Heart right ventricle (tissue), 16 donors: ENCODE measurements at regions not wholly inside any gene's neighbourhood (a gene's known extent, or its start where the extent isn't known, plus 50 kb on each side); places are given as distances from the start of the nearest gene placed in this dataset.
A peak's percentile ranks its signal among the peaks of the same experiment; 100 is the strongest.

Experiments used
- ATAC-seq, 8 donors: fragments of 200-7000 bp; cut with Tn5 transposase; one replicate each; pipeline ENCODE4 v1.9.1; 2020; ENCODE audit warnings: mild to moderate bottlenecking in 8 of 8, moderate library complexity in 8 of 8, moderate number of reproducible peaks in 1 of 8
- DNase-seq, 2 donors: peaks; one replicate each; pipeline ENCODE4 v3.0.0-alpha.2; 2020
- H3K27ac ChIP-seq, 10 donors: fragments of 200-600 bp; sonication (generic) in 2 of 10; one replicate each; pipeline versions ENCODE4 v1.5.0 to v1.8.0; 2020 to 2022; ENCODE audit warnings: mild to moderate bottlenecking in 3 of 10
- H3K27me3 ChIP-seq, 7 donors: fragments of 200-600 bp; one replicate each; pipeline ENCODE4 v1.8.0; 2021 to 2022; ENCODE audit warnings: mild to moderate bottlenecking in 2 of 7
- H3K36me3 ChIP-seq, 9 donors: fragments of 200-600 bp; sonication (generic) in 1 of 9; one replicate each; pipeline versions ENCODE4 v1.5.0 to v1.8.0; 2020 to 2022; ENCODE audit warnings: mild to moderate bottlenecking in 2 of 9
- H3K4me1 ChIP-seq, 9 donors: fragments of 200-600 bp; sonication (generic) in 1 of 9; one replicate each; pipeline versions ENCODE4 v1.5.0 to v1.8.0; 2020 to 2022; ENCODE audit warnings: mild to moderate bottlenecking in 4 of 9
- H3K4me3 ChIP-seq, 10 donors: fragments of 200-600 bp; sonication (generic) in 2 of 10; one replicate each; pipeline versions ENCODE4 v1.5.0 to v1.8.0; 2020 to 2022; ENCODE audit warnings: mild to moderate bottlenecking in 7 of 10, moderate library complexity in 2 of 10
- H3K9me3 ChIP-seq, 11 donors: fragments of 200-600 bp in 10 of 11; sonication (generic) in 2 of 11; one replicate each; pipeline versions ENCODE4 v1.5.0 to v1.8.0; 2013 to 2022; ENCODE audit warnings: mild to moderate bottlenecking in 2 of 11, control low read depth in 1 of 11, moderate library complexity in 1 of 11
- CTCF ChIP-seq, 9 donors: fragments of 200-600 bp; sonication (generic) in 2 of 9; IDR thresholded peaks; one replicate each; pipeline versions ENCODE4 v1.5.0 to v1.8.0; 2021 to 2022; ENCODE audit warnings: antibody characterized with exemption in 9 of 9, mild to moderate bottlenecking in 5 of 9, moderate library complexity in 1 of 9
- WGBS, 2 donors: extraction: QIAGEN DNeasy Blood & Tissue Kit; methylation state at CpG; one replicate each; pipeline ENCODE4 v1.1.7; 2013; ENCODE audit warnings: inconsistent platforms in 1 of 2; 5-methylcytosine and 5-hydroxymethylcytosine counted together
- intact Hi-C, 10 donors: fragments of 100-400 bp; cut with DNase I; formaldehyde crosslinking; loops; one replicate each; pipeline versions ENCODE4 v1.11.1 to v1.14.2; 2022
- donor health status: Arrhythmogenic right ventricular cardiomyopathy.
- donor health status: ischemic (EF 13 %, LVEDD 7.1; RV severe dilation, severe dysfunction).
- donor health status: healthy with polysubstance abuse.
- donor health status: DM: no; HTN: yes; CAD: no.
- donor health status: DM: no; HTN: no; CAD: no.
- donor health status: ischemic (EF 25% LVEDD 6.9; RV normal size, moderate dysfunction).
- donor health status: ischemic (EF 25% LVEDD 5.7; RV mildly dilated, moderate dysfunction).
- donor health status: healthy.
- donor health status: DM: yes; HTN: yes; CAD: no.
- donor health status: Ischemic cardiomyopathy.
- donor health status: ischemic (EF 35%, LVEDD 5.7; RV mildly dilated, moderate dysfunction).
- donor health status: nonischemic (EF 11% LVEDD 7.7; RV severe dilation, severe dysfunction).
- donor health status: DM: yes; HTN: yes; CAD: no.
- donor health status: PGD.
- donor health status: ischemic (EF 29% LVEDD 5.4; RV normal size, mild dysfunction).
- donor health status: nonischemic (EF 23%, LVEDD 6.1; RV moderate dilation, normal function).

- peaks cover 0 to 3% (median 0%) of the 10 kb centered on the region in 7 donors for H3K27me3 ChIP-seq
- ATAC-seq (no peak), DNase-seq (no peak)
- H3K9me3 ChIP-seq: no peaks in the 10 kb centered on the region
- H3K4me3 ChIP-seq: no peak overlapping the region
- peaks cover 0 to 19% (median 0%) of the 10 kb centered on the region in 9 donors for H3K36me3 ChIP-seq
- 92 to 95% methylated on average over 26 of the region's 26 CpGs for WGBS, 2 donors
- H3K4me1 ChIP-seq: no peaks in the 10 kb centered on the region
- intact Hi-C loops: no loop called here
- H3K27ac ChIP-seq: no peak overlapping the region
- TF ChIP-seq CTCF (IDR thresholded peaks at IDR 0.05): no peak
Observed at GRCh38 chr2:120989512-120990441, 254.1 kb downstream of the GLI2 start.

- peaks cover 0 to 3% (median 0%) of the 10 kb centered on the region in 7 donors for H3K27me3 ChIP-seq
- H3K4me3 ChIP-seq: no peak overlapping the region
- WGBS, 2 donors: 93 to 95% methylated on average over 15 of the region's 15 CpGs
- no peak for TF ChIP-seq CTCF (IDR thresholded peaks at IDR 0.05)
- no peak for DNase-seq
- no peaks in the 10 kb centered on the region for H3K9me3 ChIP-seq
- no peak for ATAC-seq
- no peaks in the 10 kb centered on the region for H3K4me1 ChIP-seq
- intact Hi-C loops: no loop called here
- peaks cover 0 to 19% (median 0%) of the 10 kb centered on the region in 9 donors for H3K36me3 ChIP-seq
- no peak overlapping the region for H3K27ac ChIP-seq
Observed at GRCh38 chr2:120990451-120990871, 254.8 kb downstream of the GLI2 start.

- H3K36me3 ChIP-seq: peaks cover 0 to 14% (median 0%) of the 10 kb centered on the region in 9 donors
- DNase-seq (no peak), ATAC-seq (no peak)
- peaks cover 0 to 3% (median 0%) of the 10 kb centered on the region in 7 donors for H3K27me3 ChIP-seq
- 80 to 90% methylated on average over 11 of the region's 11 CpGs for WGBS, 2 donors
- no peak for TF ChIP-seq CTCF (IDR thresholded peaks at IDR 0.05)
- H3K4me3 ChIP-seq: no peak overlapping the region
- H3K27ac ChIP-seq: no peak overlapping the region
- no peaks in the 10 kb centered on the region for H3K4me1 ChIP-seq
- intact Hi-C loops: no loop called here
- no peaks in the 10 kb centered on the region for H3K9me3 ChIP-seq
Observed at GRCh38 chr2:120991441-120991840, 255.8 kb downstream of the GLI2 start.

- peaks cover 0 to 3% (median 0%) of the 10 kb centered on the region in 7 donors for H3K27me3 ChIP-seq
- intact Hi-C loops: no loop called here
- H3K4me3 ChIP-seq: no peak overlapping the region
- no peak overlapping the region for H3K27ac ChIP-seq
- no peaks in the 10 kb centered on the region for H3K4me1 ChIP-seq
- WGBS, 2 donors: 86 to 88% methylated on average over 11 of the region's 11 CpGs
- H3K36me3 ChIP-seq: no peaks in the 10 kb centered on the region
- no peaks in the 10 kb centered on the region for H3K9me3 ChIP-seq
- no peak for TF ChIP-seq CTCF (IDR thresholded peaks at IDR 0.05)
- no peak for DNase-seq
- ATAC-seq: peak in 1 of 8 donors; percentile 14
Observed at GRCh38 chr2:120992791-120993555, 257.3 kb downstream of the GLI2 start.
